Hepatocyte (in vitro differentiated cells): ENCODE measurements at regions not wholly inside any gene's neighbourhood (a gene's known extent, or its start where the extent isn't known, plus 50 kb on each side); places are given as distances from the start of the nearest gene placed in this dataset.

ENCODE experiments used
- DNase-seq: peaks from one replicate; pipeline ENCODE4 v3.0.0-alpha.2; 2016; ENCODE audit warnings: low spot score
- H2AFZ ChIP-seq: fragments of 200-600 bp; sonication (generic); 2 replicates; pipeline ENCODE4 v1.6.0; 2016; ENCODE audit warnings: antibody characterized with exemption, mild to moderate bottlenecking
- H3K27ac ChIP-seq: fragments of 200-600 bp; sonication (generic); 2 replicates; pipeline ENCODE4 v1.5.1; 2016; ENCODE audit warnings: mild to moderate bottlenecking
- H3K27me3 ChIP-seq: fragments of 200-600 bp; sonication (generic); 2 replicates; pipeline ENCODE4 v1.6.1; 2016
- H3K36me3 ChIP-seq: fragments of 200-600 bp; sonication (generic); replicated peaks from 2 replicates; pipeline ENCODE4 v1.5.1; 2016; ENCODE audit warnings: low read depth; ENCODE audit not compliant: insufficient read depth
- H3K4me1 ChIP-seq: fragments of 200-600 bp; sonication (generic); 2 replicates; pipeline ENCODE4 v1.5.1; 2016; ENCODE audit warnings: mild to moderate bottlenecking, moderate library complexity; ENCODE audit not compliant: insufficient read depth
- H3K4me2 ChIP-seq: fragments of 200-600 bp; sonication (generic); 2 replicates; pipeline ENCODE4 v1.6.0; 2016
- H3K4me3 ChIP-seq: fragments of 200-600 bp; sonication (generic); 2 replicates; pipeline ENCODE4 v1.5.1; 2016; ENCODE audit warnings: mild to moderate bottlenecking
- H3K79me2 ChIP-seq: fragments of 200-600 bp; sonication (generic); 2 replicates; pipeline ENCODE4 v1.6.0; 2017; ENCODE audit warnings: mild to moderate bottlenecking
- H3K9me2 ChIP-seq: fragments of 200-600 bp; sonication (generic); replicated peaks from 2 replicates; pipeline ENCODE4 v1.6.0; 2017; ENCODE audit warnings: mild to moderate bottlenecking; ENCODE audit not compliant: insufficient read depth
- H3K9me3 ChIP-seq: fragments of 200-600 bp; sonication (generic); 2 replicates; pipeline ENCODE4 v1.5.1; 2016; ENCODE audit warnings: low read depth, mild to moderate bottlenecking
- H4K20me1 ChIP-seq: fragments of 200-600 bp; sonication (generic); 2 replicates; pipeline ENCODE4 v1.6.0; 2016; ENCODE audit warnings: mild to moderate bottlenecking; ENCODE audit not compliant: insufficient read depth, poor library complexity, severe bottlenecking
- EZH2 ChIP-seq: fragments of 200-600 bp; sonication (generic); IDR thresholded peaks from 2 replicates; pipeline ENCODE4 v1.6.1; 2016; ENCODE audit warnings: antibody characterized with exemption, mild to moderate bottlenecking, borderline replicate concordance
- EZH2phosphoT487 ChIP-seq: fragments of 200-600 bp; sonication (generic); IDR thresholded peaks from one replicate; pipeline ENCODE4 v1.6.1; 2018; ENCODE audit warnings: antibody characterized with exemption, mild to moderate bottlenecking, low read depth, moderate library complexity; ENCODE audit not compliant: unreplicated experiment, severe bottlenecking
- WGBS: methylation state at CpG from one replicate; pipeline ENCODE4 v1.1.6; 2016; ENCODE audit warnings: low lambda C conversion rate; ENCODE audit errors: missing lambda C conversion rate; 5-methylcytosine and 5-hydroxymethylcytosine counted together
- TF ChIP-seq, protein P1 (sequence below): fragments of 200-600 bp; sonication (generic); IDR thresholded peaks from 2 replicates; pipeline ENCODE4 v1.5.1; 2016; ENCODE audit warnings: antibody characterized with exemption, mild to moderate bottlenecking; ENCODE audit not compliant: poor library complexity

DNA sequence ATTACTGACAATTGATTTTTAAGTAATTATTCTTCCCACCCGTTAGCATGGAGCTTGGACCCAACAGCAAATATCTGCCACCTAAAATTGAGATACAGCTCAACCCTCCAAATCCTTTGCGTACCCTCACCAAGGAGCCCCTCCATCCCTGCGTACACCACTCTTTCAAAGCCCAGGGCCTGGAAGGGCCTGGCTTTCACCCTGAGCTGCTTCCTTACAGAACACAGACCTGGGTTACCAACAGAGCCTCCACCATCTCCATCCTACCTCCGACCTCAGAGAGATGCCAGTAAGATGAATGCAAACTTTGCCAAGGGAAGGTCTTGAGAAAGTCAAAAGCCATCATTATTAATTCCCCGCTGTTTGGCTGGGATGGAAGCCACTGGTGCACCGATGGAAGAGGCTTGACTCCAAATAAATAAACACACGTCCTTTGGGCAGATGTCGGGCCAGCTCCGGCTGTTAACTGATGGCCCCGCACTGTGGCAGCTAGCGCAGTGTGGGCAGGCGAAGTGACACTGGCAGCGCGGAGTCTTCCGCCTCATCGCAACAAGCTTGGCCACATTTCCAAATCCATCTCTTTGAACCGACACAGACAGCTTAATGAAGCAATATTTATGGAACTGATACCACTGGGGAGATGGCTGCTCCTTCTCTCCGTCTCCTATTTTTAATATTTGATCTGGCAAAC, 150.2 kb upstream of the VSTM2B start:
- H3K27ac ChIP-seq, result no peak overlapping the region
- H3K9me2 ChIP-seq, result no peaks in the 10 kb centered on the region
- TF ChIP-seq EZH2 (no peak), EZH2phosphoT487 (no peak)
- TF ChIP-seq, protein P1, sequence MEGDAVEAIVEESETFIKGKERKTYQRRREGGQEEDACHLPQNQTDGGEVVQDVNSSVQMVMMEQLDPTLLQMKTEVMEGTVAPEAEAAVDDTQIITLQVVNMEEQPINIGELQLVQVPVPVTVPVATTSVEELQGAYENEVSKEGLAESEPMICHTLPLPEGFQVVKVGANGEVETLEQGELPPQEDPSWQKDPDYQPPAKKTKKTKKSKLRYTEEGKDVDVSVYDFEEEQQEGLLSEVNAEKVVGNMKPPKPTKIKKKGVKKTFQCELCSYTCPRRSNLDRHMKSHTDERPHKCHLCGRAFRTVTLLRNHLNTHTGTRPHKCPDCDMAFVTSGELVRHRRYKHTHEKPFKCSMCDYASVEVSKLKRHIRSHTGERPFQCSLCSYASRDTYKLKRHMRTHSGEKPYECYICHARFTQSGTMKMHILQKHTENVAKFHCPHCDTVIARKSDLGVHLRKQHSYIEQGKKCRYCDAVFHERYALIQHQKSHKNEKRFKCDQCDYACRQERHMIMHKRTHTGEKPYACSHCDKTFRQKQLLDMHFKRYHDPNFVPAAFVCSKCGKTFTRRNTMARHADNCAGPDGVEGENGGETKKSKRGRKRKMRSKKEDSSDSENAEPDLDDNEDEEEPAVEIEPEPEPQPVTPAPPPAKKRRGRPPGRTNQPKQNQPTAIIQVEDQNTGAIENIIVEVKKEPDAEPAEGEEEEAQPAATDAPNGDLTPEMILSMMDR, result no peak
- H3K79me2 ChIP-seq, result no peaks in the 10 kb centered on the region
- no peaks in the 10 kb centered on the region for H3K27me3 ChIP-seq
- no peak overlapping the region for H3K4me2 ChIP-seq
- no peak overlapping the region for H2AFZ ChIP-seq
- H3K36me3 ChIP-seq, result no peaks in the 10 kb centered on the region
- no peak for DNase-seq
- 95% methylated on average over 18 of the region's 18 CpGs for WGBS
- no peaks in the 10 kb centered on the region for H3K4me1 ChIP-seq
- H4K20me1 ChIP-seq, result no peaks in the 10 kb centered on the region
- no peaks in the 10 kb centered on the region for H3K9me3 ChIP-seq
- H3K4me3 ChIP-seq, result no peak overlapping the region

DNA sequence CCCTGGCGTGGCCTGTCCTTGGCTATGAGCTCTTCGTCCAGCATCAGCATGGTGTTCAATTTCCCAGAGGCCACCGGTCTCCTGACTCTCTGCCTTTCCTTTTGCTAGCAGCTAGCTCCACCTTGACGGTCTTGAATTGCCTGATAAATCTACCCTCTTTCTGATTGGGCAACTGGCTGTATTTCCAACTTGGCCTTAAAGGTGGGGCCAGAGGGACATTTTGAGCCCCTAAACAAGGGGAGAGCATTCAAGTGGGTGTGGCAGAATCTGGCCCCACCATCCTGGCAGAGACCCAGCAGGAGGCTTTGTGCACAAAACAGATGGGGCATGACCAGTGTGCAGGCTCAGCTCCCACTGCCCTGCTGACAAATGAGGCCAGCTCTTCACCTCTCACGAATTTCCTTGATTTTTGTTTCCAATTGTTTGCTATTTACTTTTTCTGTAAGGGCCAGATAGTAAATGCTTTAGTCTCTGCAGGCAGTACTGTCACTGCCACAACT, 148.9 kb upstream of the VSTM2B start:
- no peaks in the 10 kb centered on the region for H3K4me1 ChIP-seq
- H3K9me3 ChIP-seq, result no peaks in the 10 kb centered on the region
- no peaks in the 10 kb centered on the region for H3K27me3 ChIP-seq
- H2AFZ ChIP-seq, result no peak overlapping the region
- H3K36me3 ChIP-seq, result no peaks in the 10 kb centered on the region
- H3K9me2 ChIP-seq, result no peaks in the 10 kb centered on the region
- H3K27ac ChIP-seq, result no peak overlapping the region
- H3K79me2 ChIP-seq, result no peaks in the 10 kb centered on the region
- no peak overlapping the region for H3K4me2 ChIP-seq
- no peak overlapping the region for H3K4me3 ChIP-seq
- TF ChIP-seq, protein P1, result no peak
- TF ChIP-seq EZH2phosphoT487, result no peak
- no peak for TF ChIP-seq EZH2
- no peaks in the 10 kb centered on the region for H4K20me1 ChIP-seq
- no peak for DNase-seq
- 60% methylated on average over 5 of the region's 5 CpGs for WGBS

DNA sequence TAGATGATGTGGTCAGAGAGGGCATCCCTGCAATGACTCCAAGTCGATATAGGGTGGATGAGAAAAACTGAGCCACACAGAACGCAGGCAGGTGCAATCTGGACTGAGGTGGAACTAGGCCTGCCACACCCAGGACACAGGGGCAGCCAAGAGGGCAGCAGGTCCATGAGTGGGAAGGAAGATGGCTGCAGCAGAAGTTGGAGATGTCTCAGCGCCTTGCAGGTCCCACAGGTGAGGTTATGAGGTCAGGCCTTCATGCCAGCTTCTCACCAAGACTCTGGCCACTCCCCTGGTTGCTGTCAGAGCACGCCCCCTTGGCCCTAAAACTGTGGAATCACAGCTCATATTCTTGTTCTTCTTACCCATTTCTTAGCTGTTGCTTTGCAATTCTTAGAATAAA, 147.7 kb upstream of the VSTM2B start:
- H3K9me2 ChIP-seq, result no peaks in the 10 kb centered on the region
- H3K9me3 ChIP-seq, result no peaks in the 10 kb centered on the region
- TF ChIP-seq, protein P1, result no peak
- TF ChIP-seq EZH2phosphoT487 (no peak), EZH2 (no peak)
- WGBS, result 88% methylated on average over 4 of the region's 4 CpGs
- no peaks in the 10 kb centered on the region for H3K36me3 ChIP-seq
- H3K79me2 ChIP-seq, result no peaks in the 10 kb centered on the region
- no peak overlapping the region for H2AFZ ChIP-seq
- H3K27me3 ChIP-seq, result no peaks in the 10 kb centered on the region
- H3K4me2 ChIP-seq, result no peak overlapping the region
- no peak for DNase-seq
- no peak overlapping the region for H3K4me3 ChIP-seq
- no peaks in the 10 kb centered on the region for H4K20me1 ChIP-seq
- H3K4me1 ChIP-seq, result no peaks in the 10 kb centered on the region
- H3K27ac ChIP-seq, result no peak overlapping the region
